ENCODE measurements at regions not wholly inside any gene's neighbourhood (a gene's known extent, or its start where the extent isn't known, plus 50 kb on each side); places are given as distances from the start of the nearest gene placed in this dataset.

- no peaks in the 10 kb centered on the region for H3K36me3 ChIP-seq (ENCODE audit: insufficient read depth, insufficient read length, low read length)
- no peak overlapping the region for H3K9ac ChIP-seq (ENCODE audit: insufficient read length, low read depth)
- no peaks in the 10 kb centered on the region for H3K9me3 ChIP-seq (ENCODE audit: insufficient read depth, low read length)
- TF ChIP-seq SUZ12 (IDR thresholded peaks at IDR 0.05; ENCODE audit: extremely low read depth, insufficient read depth, insufficient read length) (no peak), YY1 (IDR thresholded peaks at IDR 0.05; ENCODE audit: insufficient read depth, insufficient read length) (no peak), ZNF274 (IDR thresholded peaks at IDR 0.05; ENCODE audit: low read depth, low read length) (no peak)
- no peaks in the 10 kb centered on the region for H3K4me1 ChIP-seq (ENCODE audit: insufficient read depth, insufficient read length)
- H3K4me3 ChIP-seq (ENCODE audit: insufficient read length, low read depth): no peak overlapping the region
- no peak for DNase-seq (ENCODE audit: low read depth, low spot score)
- H3K27me3 ChIP-seq (ENCODE audit: insufficient read depth, insufficient read length): no peaks in the 10 kb centered on the region
Measured at GRCh38 chr5:6976971-6977370, 263.7 kb downstream of the TENT4A start.

- no peak overlapping the region for H3K4me3 ChIP-seq (ENCODE audit: insufficient read length, low read depth)
- H3K9me3 ChIP-seq (ENCODE audit: insufficient read depth, low read length): no peaks in the 10 kb centered on the region
- no peaks in the 10 kb centered on the region for H3K36me3 ChIP-seq (ENCODE audit: insufficient read depth, insufficient read length, low read length)
- no peaks in the 10 kb centered on the region for H3K4me1 ChIP-seq (ENCODE audit: insufficient read depth, insufficient read length)
- DNase-seq (ENCODE audit: low read depth, low spot score): no peak
- no peak overlapping the region for H3K9ac ChIP-seq (ENCODE audit: insufficient read length, low read depth)
- TF ChIP-seq ZNF274 (IDR thresholded peaks at IDR 0.05; ENCODE audit: low read depth, low read length) (no peak), YY1 (IDR thresholded peaks at IDR 0.05; ENCODE audit: insufficient read depth, insufficient read length) (no peak), SUZ12 (IDR thresholded peaks at IDR 0.05; ENCODE audit: extremely low read depth, insufficient read depth, insufficient read length) (no peak)
- no peaks in the 10 kb centered on the region for H3K27me3 ChIP-seq (ENCODE audit: insufficient read depth, insufficient read length)
Measured at GRCh38 chr5:6979061-6979460, 265.8 kb downstream of the TENT4A start.

- DNase-seq (ENCODE audit: low read depth, low spot score): no peak
- Histone ChIP-seq H3K4me3 (ENCODE audit: insufficient read length, low read depth) (no peak overlapping the region), H3K9me3 (ENCODE audit: insufficient read depth, low read length) (no peaks in the 10 kb centered on the region), H3K36me3 (ENCODE audit: insufficient read depth, insufficient read length, low read length) (no peaks in the 10 kb centered on the region), H3K4me1 (ENCODE audit: insufficient read depth, insufficient read length) (no peaks in the 10 kb centered on the region), H3K9ac (ENCODE audit: insufficient read length, low read depth) (no peak overlapping the region), H3K27me3 (ENCODE audit: insufficient read depth, insufficient read length) (no peaks in the 10 kb centered on the region)
- TF ChIP-seq SUZ12 (IDR thresholded peaks at IDR 0.05; ENCODE audit: extremely low read depth, insufficient read depth, insufficient read length) (no peak), YY1 (IDR thresholded peaks at IDR 0.05; ENCODE audit: insufficient read depth, insufficient read length) (no peak), ZNF274 (IDR thresholded peaks at IDR 0.05; ENCODE audit: low read depth, low read length) (no peak)
Measured at GRCh38 chr5:6989230-6989629, 276.0 kb downstream of the TENT4A start.

GRCh38 chr5:6994097-6994496, 280.9 kb downstream of the TENT4A start:
- no peaks in the 10 kb centered on the region for H3K9me3 ChIP-seq (ENCODE audit: insufficient read depth, low read length)
- DNase-seq (ENCODE audit: low read depth, low spot score): no peak
- H3K4me1 ChIP-seq (ENCODE audit: insufficient read depth, insufficient read length): no peaks in the 10 kb centered on the region
- H3K4me3 ChIP-seq (ENCODE audit: insufficient read length, low read depth): no peak overlapping the region
- H3K9ac ChIP-seq (ENCODE audit: insufficient read length, low read depth): no peak overlapping the region
- TF ChIP-seq SUZ12 (IDR thresholded peaks at IDR 0.05; ENCODE audit: extremely low read depth, insufficient read depth, insufficient read length) (no peak), ZNF274 (IDR thresholded peaks at IDR 0.05; ENCODE audit: low read depth, low read length) (no peak), YY1 (IDR thresholded peaks at IDR 0.05; ENCODE audit: insufficient read depth, insufficient read length) (no peak)
- no peaks in the 10 kb centered on the region for H3K27me3 ChIP-seq (ENCODE audit: insufficient read depth, insufficient read length)
- H3K36me3 ChIP-seq (ENCODE audit: insufficient read depth, insufficient read length, low read length): no peaks in the 10 kb centered on the region

- H3K4me1 ChIP-seq (ENCODE audit: insufficient read depth, insufficient read length): no peaks in the 10 kb centered on the region
- no peaks in the 10 kb centered on the region for H3K27me3 ChIP-seq (ENCODE audit: insufficient read depth, insufficient read length)
- H3K4me3 ChIP-seq (ENCODE audit: insufficient read length, low read depth): no peak overlapping the region
- no peaks in the 10 kb centered on the region for H3K9me3 ChIP-seq (ENCODE audit: insufficient read depth, low read length)
- TF ChIP-seq YY1 (IDR thresholded peaks at IDR 0.05; ENCODE audit: insufficient read depth, insufficient read length) (no peak), SUZ12 (IDR thresholded peaks at IDR 0.05; ENCODE audit: extremely low read depth, insufficient read depth, insufficient read length) (no peak), ZNF274 (IDR thresholded peaks at IDR 0.05; ENCODE audit: low read depth, low read length) (no peak)
- no peak for DNase-seq (ENCODE audit: low read depth, low spot score)
- no peak overlapping the region for H3K9ac ChIP-seq (ENCODE audit: insufficient read length, low read depth)
- no peaks in the 10 kb centered on the region for H3K36me3 ChIP-seq (ENCODE audit: insufficient read depth, insufficient read length, low read length)
Measured at GRCh38 chr5:6995115-6995514, 281.9 kb downstream of the TENT4A start.

- Histone ChIP-seq H3K27me3 (ENCODE audit: insufficient read depth, insufficient read length) (no peaks in the 10 kb centered on the region), H3K4me1 (ENCODE audit: insufficient read depth, insufficient read length) (no peaks in the 10 kb centered on the region), H3K36me3 (ENCODE audit: insufficient read depth, insufficient read length, low read length) (no peaks in the 10 kb centered on the region), H3K4me3 (ENCODE audit: insufficient read length, low read depth) (no peak overlapping the region), H3K9ac (ENCODE audit: insufficient read length, low read depth) (no peak overlapping the region), H3K9me3 (ENCODE audit: insufficient read depth, low read length) (no peaks in the 10 kb centered on the region)
- no peak for TF ChIP-seq YY1 (IDR thresholded peaks at IDR 0.05; ENCODE audit: insufficient read depth, insufficient read length)
- no peak for TF ChIP-seq SUZ12 (IDR thresholded peaks at IDR 0.05; ENCODE audit: extremely low read depth, insufficient read depth, insufficient read length)
- no peak for TF ChIP-seq ZNF274 (IDR thresholded peaks at IDR 0.05; ENCODE audit: low read depth, low read length)
- no peak for DNase-seq (ENCODE audit: low read depth, low spot score)
Measured at GRCh38 chr5:7000310-7000709, 287.1 kb downstream of the TENT4A start.

- no peak overlapping the region for H3K4me3 ChIP-seq (ENCODE audit: insufficient read length, low read depth)
- no peaks in the 10 kb centered on the region for H3K9me3 ChIP-seq (ENCODE audit: insufficient read depth, low read length)
- no peak for DNase-seq (ENCODE audit: low read depth, low spot score)
- H3K36me3 ChIP-seq (ENCODE audit: insufficient read depth, insufficient read length, low read length): no peaks in the 10 kb centered on the region
- no peaks in the 10 kb centered on the region for H3K27me3 ChIP-seq (ENCODE audit: insufficient read depth, insufficient read length)
- TF ChIP-seq SUZ12 (IDR thresholded peaks at IDR 0.05; ENCODE audit: extremely low read depth, insufficient read depth, insufficient read length) (no peak), ZNF274 (IDR thresholded peaks at IDR 0.05; ENCODE audit: low read depth, low read length) (no peak), YY1 (IDR thresholded peaks at IDR 0.05; ENCODE audit: insufficient read depth, insufficient read length) (no peak)
- no peak overlapping the region for H3K9ac ChIP-seq (ENCODE audit: insufficient read length, low read depth)
- H3K4me1 ChIP-seq (ENCODE audit: insufficient read depth, insufficient read length): no peaks in the 10 kb centered on the region
Measured at GRCh38 chr5:7010591-7010990, 297.4 kb downstream of the TENT4A start.

- Histone ChIP-seq H3K36me3 (ENCODE audit: insufficient read depth, insufficient read length, low read length) (no peaks in the 10 kb centered on the region), H3K4me3 (ENCODE audit: insufficient read length, low read depth) (no peak overlapping the region), H3K9me3 (ENCODE audit: insufficient read depth, low read length) (no peaks in the 10 kb centered on the region), H3K9ac (ENCODE audit: insufficient read length, low read depth) (no peak overlapping the region), H3K27me3 (ENCODE audit: insufficient read depth, insufficient read length) (no peaks in the 10 kb centered on the region), H3K4me1 (ENCODE audit: insufficient read depth, insufficient read length) (no peaks in the 10 kb centered on the region)
- TF ChIP-seq YY1 (IDR thresholded peaks at IDR 0.05; ENCODE audit: insufficient read depth, insufficient read length): no peak
- no peak for TF ChIP-seq SUZ12 (IDR thresholded peaks at IDR 0.05; ENCODE audit: extremely low read depth, insufficient read depth, insufficient read length)
- TF ChIP-seq ZNF274 (IDR thresholded peaks at IDR 0.05; ENCODE audit: low read depth, low read length): no peak
- no peak for DNase-seq (ENCODE audit: low read depth, low spot score)
Measured at GRCh38 chr5:7012057-7012456, 298.8 kb downstream of the TENT4A start.
